NK-92 (cell line): ENCODE measurements at regions not wholly inside any gene's neighbourhood (a gene's known extent, or its start where the extent isn't known, plus 50 kb on each side); places are given as distances from the start of the nearest gene placed in this dataset.

Experiments
- DNase-seq: peaks from one replicate; lab custom pipeline; 2025; ENCODE audit not compliant: unreplicated experiment; lab: John Stamatoyannopoulos, UW

- DNase-seq = no peak
These were observed 49.5 kb upstream of the RAB4A start for GRCh38 chr1:229221106-229222019.
